Mesothelial cell of epicardium (in vitro differentiated cells): ENCODE measurements at regions not wholly inside any gene's neighbourhood (a gene's known extent, or its start where the extent isn't known, plus 50 kb on each side); places are given as distances from the start of the nearest gene placed in this dataset.

Experiments used
- DNase-seq, 2 experiments: peaks; one replicate each; pipeline ENCODE4 v3.0.0; 2021; ENCODE audit warnings: low spot score in 2 of 2; ENCODE audit not compliant: unreplicated experiment in 2 of 2
- H3K27ac Mint-ChIP-seq: 2 replicates; pipeline ENCODE4 v1.8.0; 2021; ENCODE audit warnings: mixed read lengths
- H3K27me3 Mint-ChIP-seq: 2 replicates; pipeline ENCODE4 v1.8.0; 2021; ENCODE audit warnings: low read depth, mixed read lengths
- H3K36me3 Mint-ChIP-seq: 2 replicates; pipeline ENCODE4 v1.8.0; 2021; ENCODE audit warnings: mixed read lengths
- H3K4me1 Mint-ChIP-seq: 2 replicates; pipeline ENCODE4 v1.8.0; 2021; ENCODE audit warnings: mixed read lengths
- H3K4me3 Mint-ChIP-seq: 2 replicates; pipeline ENCODE4 v1.8.0; 2021; ENCODE audit warnings: mild to moderate bottlenecking, moderate library complexity, mixed read lengths
- H3K9me3 Mint-ChIP-seq: 2 replicates; pipeline ENCODE4 v1.8.0; 2021; ENCODE audit warnings: mixed read lengths
- CTCF ChIP-seq: fragments of 200-600 bp; sonication (generic); IDR thresholded peaks from one replicate; pipeline ENCODE4 v1.5.0; 2021; ENCODE audit warnings: antibody characterized with exemption; ENCODE audit not compliant: unreplicated experiment

GRCh38 chrX:46366381-46367207 lies 178.6 kb downstream of the ZNF674 start:
- no peak for DNase-seq
- Mint-ChIP-seq H3K36me3 (no peaks in the 10 kb centered on the region), H3K4me1 (no peaks in the 10 kb centered on the region), H3K4me3 (no peak overlapping the region), H3K27ac (peak overlapping the region; percentile 27), H3K9me3 (peaks cover 23% of the 10 kb centered on the region), H3K27me3 (no peaks in the 10 kb centered on the region)
- TF ChIP-seq CTCF, result no peak

- H3K9me3 Mint-ChIP-seq, result peaks cover 70% of the 10 kb centered on the region
These were observed 190.7 kb downstream of the ZNF674 start for GRCh38 chrX:46354481-46354880.

GRCh38 chrX:46341767-46342322 lies 203.4 kb downstream of the ZNF674 start:
- peaks cover 5% of the 10 kb centered on the region for H3K4me1 Mint-ChIP-seq
- H3K27me3 Mint-ChIP-seq, result no peaks in the 10 kb centered on the region
- H3K36me3 Mint-ChIP-seq, result no peaks in the 10 kb centered on the region
- no peak for DNase-seq
- H3K9me3 Mint-ChIP-seq, result peaks cover 54% of the 10 kb centered on the region
- no peak overlapping the region for H3K27ac Mint-ChIP-seq
- no peak for TF ChIP-seq CTCF
- no peak overlapping the region for H3K4me3 Mint-ChIP-seq

More at GRCh38 chrX:46354481-46354880, 190.7 kb downstream of the ZNF674 start:
- DNase-seq, result no peak
- no peaks in the 10 kb centered on the region for H3K36me3 Mint-ChIP-seq
- H3K4me3 Mint-ChIP-seq, result no peak overlapping the region
- H3K4me1 Mint-ChIP-seq, result no peaks in the 10 kb centered on the region
- H3K27me3 Mint-ChIP-seq, result no peaks in the 10 kb centered on the region
- TF ChIP-seq CTCF, result no peak
- no peak overlapping the region for H3K27ac Mint-ChIP-seq

GRCh38 chrX:46340696-46341095 lies 204.5 kb downstream of the ZNF674 start:
- Mint-ChIP-seq H3K27ac (no peak overlapping the region), H3K9me3 (peaks cover 51% of the 10 kb centered on the region), H3K27me3 (no peaks in the 10 kb centered on the region), H3K4me3 (no peak overlapping the region), H3K4me1 (peaks cover 5% of the 10 kb centered on the region), H3K36me3 (no peaks in the 10 kb centered on the region)
- no peak for DNase-seq
- no peak for TF ChIP-seq CTCF

GRCh38 chrX:46333550-46333949 lies 211.7 kb downstream of the ZNF674 start:
- H3K27me3 Mint-ChIP-seq, result no peaks in the 10 kb centered on the region
- H3K4me3 Mint-ChIP-seq, result no peak overlapping the region
- H3K36me3 Mint-ChIP-seq, result no peaks in the 10 kb centered on the region
- no peak for TF ChIP-seq CTCF
- no peak overlapping the region for H3K27ac Mint-ChIP-seq
- peaks cover 56% of the 10 kb centered on the region for H3K9me3 Mint-ChIP-seq
- H3K4me1 Mint-ChIP-seq, result no peaks in the 10 kb centered on the region
- DNase-seq, result no peak
